Neural cell (in vitro differentiated cells): ENCODE measurements at regions not wholly inside any gene's neighbourhood (a gene's known extent, or its start where the extent isn't known, plus 50 kb on each side); places are given as distances from the start of the nearest gene placed in this dataset.
A peak's percentile ranks its signal among the peaks of the same experiment; 100 is the strongest.

Experiments
- H2AFZ ChIP-seq: fragments of 200-600, 300-800 bp; sonication (generic), shearing (Covaris generic); 2 replicates; pipeline ENCODE4 v1.6.0; 2014; ENCODE audit warnings: low read depth, mild to moderate bottlenecking, antibody characterized with exemption, low read length, moderate library complexity
- H3F3A ChIP-seq: fragments of 200-600 bp; shearing (Covaris generic); 2 replicates; pipeline ENCODE4 v1.6.1; 2016; ENCODE audit warnings: mild to moderate bottlenecking, moderate library complexity, mixed read lengths, antibody characterized with exemption, low read length; ENCODE audit not compliant: insufficient read depth, poor library complexity, severe bottlenecking
- H3K27ac ChIP-seq: fragments of 200-600, 300-800 bp; sonication (generic), shearing (Covaris generic); 2 replicates; pipeline ENCODE4 v1.5.1; 2014; ENCODE audit warnings: mild to moderate bottlenecking, low read length, moderate library complexity
- H3K27me3 ChIP-seq: fragments of 300-800, 200-600 bp; sonication (generic), shearing (Covaris generic); 2 replicates; pipeline ENCODE4 v1.6.0; 2014; ENCODE audit warnings: mild to moderate bottlenecking, low read depth, low read length, moderate library complexity; ENCODE audit not compliant: insufficient read depth
- H3K36me3 ChIP-seq: fragments of 300-800, 200-600 bp; sonication (generic), shearing (Covaris generic); 2 replicates; pipeline ENCODE4 v1.5.1; 2014; ENCODE audit warnings: mild to moderate bottlenecking, antibody characterized with exemption, low read length, moderate library complexity; ENCODE audit not compliant: insufficient read depth
- H3K4me2 ChIP-seq: fragments of 300-800, 200-600 bp; sonication (generic), shearing (Covaris generic); 2 replicates; pipeline ENCODE4 v1.6.0; 2014; ENCODE audit warnings: mild to moderate bottlenecking, low read length
- H3K4me3 ChIP-seq: fragments of 300-800, 200-600 bp; sonication (generic), shearing (Covaris generic); 2 replicates; pipeline ENCODE4 v1.5.1; 2014; ENCODE audit warnings: mild to moderate bottlenecking, low read length, moderate library complexity
- H3K79me2 ChIP-seq: fragments of 200-600 bp; shearing (Covaris generic); replicated peaks from 2 replicates; pipeline ENCODE4 v1.6.0; 2014; ENCODE audit warnings: mild to moderate bottlenecking, low read length, moderate library complexity; ENCODE audit not compliant: insufficient read depth
- H3K9ac ChIP-seq: fragments of 300-800, 200-600 bp; sonication (generic), shearing (Covaris generic); 2 replicates; pipeline ENCODE4 v1.6.1; 2016; ENCODE audit warnings: mild to moderate bottlenecking, low read length, mixed read lengths
- H3K9me2 ChIP-seq: fragments of 200-600 bp; shearing (Covaris generic); 2 replicates; pipeline ENCODE4 v1.6.1; 2016; ENCODE audit warnings: mild to moderate bottlenecking, low read length, mixed read lengths; ENCODE audit not compliant: insufficient read depth
- H3K9me3 ChIP-seq: fragments of 200-600, 300-800 bp; sonication (generic), shearing (Covaris generic); 2 replicates; pipeline ENCODE4 v1.6.1; 2016; ENCODE audit warnings: mild to moderate bottlenecking, mixed run types, low read length, moderate library complexity, mixed read lengths
- H4K20me1 ChIP-seq: fragments of 200-600 bp; shearing (Covaris generic); 2 replicates; pipeline ENCODE4 v1.6.1; 2016; ENCODE audit warnings: mild to moderate bottlenecking, mixed run types; ENCODE audit not compliant: insufficient read depth
- EP300 ChIP-seq: fragments of 450-650 bp; conservative IDR thresholded peaks from 2 replicates; pipeline ENCODE4 v1.6.1; 2014; ENCODE audit warnings: antibody characterized with exemption, mild to moderate bottlenecking, moderate library complexity; ENCODE audit not compliant: poor library complexity, severe bottlenecking
- EZH2 ChIP-seq: fragments of 200-600, 300-800 bp; shearing (Covaris generic), sonication (generic); IDR thresholded peaks from 2 replicates; pipeline ENCODE4 v1.6.1; 2014; ENCODE audit warnings: antibody characterized with exemption, low read length, borderline replicate concordance, mild to moderate bottlenecking; ENCODE audit not compliant: insufficient read depth, poor library complexity, severe bottlenecking
- MXI1 ChIP-seq: fragments of 450-650 bp; conservative IDR thresholded peaks from 2 replicates; pipeline ENCODE4 v1.6.1; 2014; ENCODE audit warnings: antibody characterized with exemption, mild to moderate bottlenecking; ENCODE audit not compliant: poor library complexity, severe bottlenecking
- POLR2AphosphoS5 ChIP-seq: IDR thresholded peaks from 2 replicates; pipeline ENCODE4 v1.6.1; 2012
- RAD21 ChIP-seq: fragments of 450-650 bp; conservative IDR thresholded peaks from 2 replicates; pipeline ENCODE4 v1.6.1; 2014; ENCODE audit warnings: antibody characterized with exemption, mild to moderate bottlenecking, moderate library complexity
- SMC3 ChIP-seq: fragments of 450-650 bp; conservative IDR thresholded peaks from 2 replicates; pipeline ENCODE4 v1.6.1; 2014; ENCODE audit warnings: antibody characterized with exemption, mild to moderate bottlenecking, moderate library complexity; ENCODE audit not compliant: poor library complexity
- TAF1 ChIP-seq: IDR thresholded peaks from 2 replicates; pipeline ENCODE4 v1.6.1; 2012; ENCODE audit warnings: low read depth
- TF ChIP-seq, protein P1 (sequence below): fragments of 450-650 bp; IDR thresholded peaks from 2 replicates; pipeline ENCODE4 v1.5.1; 2014; ENCODE audit warnings: antibody characterized with exemption, mild to moderate bottlenecking, moderate library complexity; ENCODE audit not compliant: poor library complexity, severe bottlenecking
- TF ChIP-seq, protein P2 (sequence below): IDR thresholded peaks from 2 replicates; pipeline ENCODE4 v1.6.1; 2012; ENCODE audit warnings: borderline replicate concordance

DNA sequence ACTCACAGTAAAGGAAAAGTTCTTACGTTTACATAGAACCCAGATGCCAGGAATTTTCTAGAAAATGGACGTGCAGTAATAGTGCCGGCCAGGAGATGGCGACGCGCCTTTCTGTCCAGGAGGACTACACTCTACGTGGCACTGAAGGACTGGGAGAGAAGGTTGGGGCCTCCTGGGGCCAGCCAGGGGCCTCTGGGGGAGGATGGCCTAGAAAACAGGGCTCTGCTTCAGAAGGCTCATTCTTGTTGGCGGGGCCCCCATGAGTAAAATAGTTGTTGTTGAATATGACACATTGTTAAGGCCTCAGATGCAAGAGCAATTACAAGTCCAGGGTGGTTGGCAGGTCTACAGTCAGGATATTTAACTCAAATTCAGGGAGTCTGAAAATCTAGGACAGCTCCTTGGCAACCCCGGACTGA, 120.1 kb upstream of the MAX start:
- Histone ChIP-seq H3K9me2 (no peaks in the 10 kb centered on the region), H3K27me3 (no peaks in the 10 kb centered on the region), H3F3A (no peaks in the 10 kb centered on the region), H4K20me1 (no peaks in the 10 kb centered on the region), H3K79me2 (no peaks in the 10 kb centered on the region), H3K9me3 (no peaks in the 10 kb centered on the region), H3K27ac (no peak overlapping the region), H3K4me2 (no peak overlapping the region), H3K9ac (no peak overlapping the region), H3K36me3 (no peaks in the 10 kb centered on the region), H2AFZ (no peak overlapping the region), H3K4me3 (no peak overlapping the region)
- TF ChIP-seq, protein P1, sequence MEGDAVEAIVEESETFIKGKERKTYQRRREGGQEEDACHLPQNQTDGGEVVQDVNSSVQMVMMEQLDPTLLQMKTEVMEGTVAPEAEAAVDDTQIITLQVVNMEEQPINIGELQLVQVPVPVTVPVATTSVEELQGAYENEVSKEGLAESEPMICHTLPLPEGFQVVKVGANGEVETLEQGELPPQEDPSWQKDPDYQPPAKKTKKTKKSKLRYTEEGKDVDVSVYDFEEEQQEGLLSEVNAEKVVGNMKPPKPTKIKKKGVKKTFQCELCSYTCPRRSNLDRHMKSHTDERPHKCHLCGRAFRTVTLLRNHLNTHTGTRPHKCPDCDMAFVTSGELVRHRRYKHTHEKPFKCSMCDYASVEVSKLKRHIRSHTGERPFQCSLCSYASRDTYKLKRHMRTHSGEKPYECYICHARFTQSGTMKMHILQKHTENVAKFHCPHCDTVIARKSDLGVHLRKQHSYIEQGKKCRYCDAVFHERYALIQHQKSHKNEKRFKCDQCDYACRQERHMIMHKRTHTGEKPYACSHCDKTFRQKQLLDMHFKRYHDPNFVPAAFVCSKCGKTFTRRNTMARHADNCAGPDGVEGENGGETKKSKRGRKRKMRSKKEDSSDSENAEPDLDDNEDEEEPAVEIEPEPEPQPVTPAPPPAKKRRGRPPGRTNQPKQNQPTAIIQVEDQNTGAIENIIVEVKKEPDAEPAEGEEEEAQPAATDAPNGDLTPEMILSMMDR, result peak; percentile 42
- TF ChIP-seq TAF1 (no peak), MXI1 (no peak), POLR2AphosphoS5 (no peak), SMC3 (peak; percentile 24), RAD21 (peak; percentile 33)

DNA sequence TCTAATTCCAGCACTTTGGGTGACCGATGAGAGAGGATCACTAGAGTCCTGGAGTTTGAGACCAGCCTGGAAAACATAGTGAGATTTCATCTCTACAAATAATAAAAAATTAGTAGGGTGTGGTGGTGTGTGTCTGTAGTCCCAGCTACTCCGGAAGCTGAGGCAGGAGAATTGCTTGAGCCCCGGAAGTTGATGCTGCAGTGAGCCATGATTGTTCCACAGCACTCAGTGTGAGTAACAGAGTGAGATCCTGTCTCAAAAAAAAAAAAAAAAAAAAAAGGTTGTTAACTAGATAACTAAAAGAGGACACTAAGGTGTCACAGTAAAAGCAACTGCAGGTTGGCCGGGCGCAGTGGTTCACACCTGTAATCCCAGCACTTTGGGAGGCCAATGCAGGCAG, 121.3 kb upstream of the MAX start:
- no peak overlapping the region for H3K27ac ChIP-seq
- TF ChIP-seq, protein P2, sequence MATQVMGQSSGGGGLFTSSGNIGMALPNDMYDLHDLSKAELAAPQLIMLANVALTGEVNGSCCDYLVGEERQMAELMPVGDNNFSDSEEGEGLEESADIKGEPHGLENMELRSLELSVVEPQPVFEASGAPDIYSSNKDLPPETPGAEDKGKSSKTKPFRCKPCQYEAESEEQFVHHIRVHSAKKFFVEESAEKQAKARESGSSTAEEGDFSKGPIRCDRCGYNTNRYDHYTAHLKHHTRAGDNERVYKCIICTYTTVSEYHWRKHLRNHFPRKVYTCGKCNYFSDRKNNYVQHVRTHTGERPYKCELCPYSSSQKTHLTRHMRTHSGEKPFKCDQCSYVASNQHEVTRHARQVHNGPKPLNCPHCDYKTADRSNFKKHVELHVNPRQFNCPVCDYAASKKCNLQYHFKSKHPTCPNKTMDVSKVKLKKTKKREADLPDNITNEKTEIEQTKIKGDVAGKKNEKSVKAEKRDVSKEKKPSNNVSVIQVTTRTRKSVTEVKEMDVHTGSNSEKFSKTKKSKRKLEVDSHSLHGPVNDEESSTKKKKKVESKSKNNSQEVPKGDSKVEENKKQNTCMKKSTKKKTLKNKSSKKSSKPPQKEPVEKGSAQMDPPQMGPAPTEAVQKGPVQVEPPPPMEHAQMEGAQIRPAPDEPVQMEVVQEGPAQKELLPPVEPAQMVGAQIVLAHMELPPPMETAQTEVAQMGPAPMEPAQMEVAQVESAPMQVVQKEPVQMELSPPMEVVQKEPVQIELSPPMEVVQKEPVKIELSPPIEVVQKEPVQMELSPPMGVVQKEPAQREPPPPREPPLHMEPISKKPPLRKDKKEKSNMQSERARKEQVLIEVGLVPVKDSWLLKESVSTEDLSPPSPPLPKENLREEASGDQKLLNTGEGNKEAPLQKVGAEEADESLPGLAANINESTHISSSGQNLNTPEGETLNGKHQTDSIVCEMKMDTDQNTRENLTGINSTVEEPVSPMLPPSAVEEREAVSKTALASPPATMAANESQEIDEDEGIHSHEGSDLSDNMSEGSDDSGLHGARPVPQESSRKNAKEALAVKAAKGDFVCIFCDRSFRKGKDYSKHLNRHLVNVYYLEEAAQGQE, result no peak
- TF ChIP-seq MXI1 (no peak), TAF1 (no peak), RAD21 (no peak), EP300 (no peak), EZH2 (no peak), POLR2AphosphoS5 (no peak), SMC3 (no peak)
- TF ChIP-seq, protein P1, result no peak
- H4K20me1 ChIP-seq, result no peaks in the 10 kb centered on the region

More for the DNA sequence above, 121.3 kb upstream of the MAX start:
- no peaks in the 10 kb centered on the region for H3K9me3 ChIP-seq
- no peaks in the 10 kb centered on the region for H3K27me3 ChIP-seq
- H3K9me2 ChIP-seq, result no peaks in the 10 kb centered on the region
- H3F3A ChIP-seq, result no peaks in the 10 kb centered on the region
- no peaks in the 10 kb centered on the region for H3K79me2 ChIP-seq
- no peak overlapping the region for H2AFZ ChIP-seq
- no peak overlapping the region for H3K4me2 ChIP-seq
- H3K36me3 ChIP-seq, result no peaks in the 10 kb centered on the region
- no peak overlapping the region for H3K9ac ChIP-seq
- no peak overlapping the region for H3K4me3 ChIP-seq
